ENCODE measurements at regions not wholly inside any gene's neighbourhood (a gene's known extent, or its start where the extent isn't known, plus 50 kb on each side); places are given as distances from the start of the nearest gene placed in this dataset.

DNA sequence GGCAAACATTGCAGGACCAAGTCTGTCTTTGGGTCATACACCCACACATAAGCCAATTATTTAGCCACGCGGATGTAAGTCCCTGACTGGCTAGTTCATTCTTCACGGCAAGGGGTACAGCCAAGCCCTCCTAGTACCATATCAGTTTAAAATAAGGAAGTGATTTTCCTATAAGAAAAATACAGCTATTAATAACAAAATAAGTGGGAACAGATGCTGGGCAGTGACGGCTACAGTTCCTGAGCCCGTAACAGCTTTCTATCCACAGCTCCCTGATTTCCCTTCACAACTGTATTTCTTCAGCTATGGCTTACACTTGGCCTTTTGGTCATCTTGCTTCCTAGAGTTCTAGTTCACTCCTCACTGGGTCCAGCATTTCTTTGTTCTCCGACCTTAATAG, 542.4 kb upstream of the C16orf82 start:
- no peaks in the 10 kb centered on the region for H3K9me3 ChIP-seq (replicated peaks; ENCODE audit: control insufficient read depth, insufficient read depth, low read length)
- no TSS peak for BruUV-seq (replicated peaks)
- no peak overlapping the region for H3K27ac ChIP-seq (ENCODE audit: control insufficient read depth, insufficient read depth)
- FAIRE-seq, result no peak
- DNase-seq (ENCODE audit: low read depth, low spot score), result no peak
- no peak overlapping the region for H3K4me3 ChIP-seq
- CTCF ChIA-PET, result no interaction called here
- no peaks in the 10 kb centered on the region for H3K27me3 ChIP-seq (replicated peaks in 1 of 2; ENCODE audit: control insufficient read depth in 2 of 2, insufficient read depth in 2 of 2, low read length in 1 of 2)
- no peaks in the 10 kb centered on the region for H3K4me1 ChIP-seq (ENCODE audit: control insufficient read depth, insufficient read depth, low read length)
- SMC1A ChIA-PET (ENCODE audit: uncharacterized antibody, unreplicated experiment), result interaction anchor here (0.6 kb wide), 1 partner anchor 16 kb away, joined by 3 read pairs; no protein-coding TSS in a partner anchor
- ATAC-seq, result no peak
- TF ChIP-seq, protein P1, sequence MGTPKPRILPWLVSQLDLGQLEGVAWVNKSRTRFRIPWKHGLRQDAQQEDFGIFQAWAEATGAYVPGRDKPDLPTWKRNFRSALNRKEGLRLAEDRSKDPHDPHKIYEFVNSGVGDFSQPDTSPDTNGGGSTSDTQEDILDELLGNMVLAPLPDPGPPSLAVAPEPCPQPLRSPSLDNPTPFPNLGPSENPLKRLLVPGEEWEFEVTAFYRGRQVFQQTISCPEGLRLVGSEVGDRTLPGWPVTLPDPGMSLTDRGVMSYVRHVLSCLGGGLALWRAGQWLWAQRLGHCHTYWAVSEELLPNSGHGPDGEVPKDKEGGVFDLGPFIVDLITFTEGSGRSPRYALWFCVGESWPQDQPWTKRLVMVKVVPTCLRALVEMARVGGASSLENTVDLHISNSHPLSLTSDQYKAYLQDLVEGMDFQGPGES (IDR thresholded peaks at IDR 0.05), result no peak
- TF ChIP-seq SMAD1 (IDR thresholded peaks at IDR 0.05; ENCODE audit: low read depth, partially characterized antibody) (no peak), SPI1 (IDR thresholded peaks at IDR 0.05; ENCODE audit: borderline replicate concordance, insufficient read depth, low read depth, low read length) (no peak)
- H3K9ac ChIP-seq (ENCODE audit: control insufficient read depth, insufficient read depth, low read length), result no peak overlapping the region
- H2AFZ ChIP-seq (ENCODE audit: control insufficient read depth, low read depth, low read length), result no peak overlapping the region
- RAD21 ChIA-PET (ENCODE audit: unreplicated experiment), result no interaction called here
- H3K79me2 ChIP-seq (ENCODE audit: control insufficient read depth, insufficient read depth, low read length), result no peaks in the 10 kb centered on the region
- H3K36me3 ChIP-seq (ENCODE audit: control insufficient read depth in 2 of 2, insufficient read depth in 2 of 2, low read length in 1 of 2), result no peaks in the 10 kb centered on the region
- H4K20me1 ChIP-seq (ENCODE audit: control insufficient read depth, insufficient read depth), result no peaks in the 10 kb centered on the region
- POLR2A ChIA-PET, result no interaction called here
- 42% methylated on average over 6 of the region's 6 CpGs for WGBS (ENCODE audit: insufficient coverage, insufficient replicate concordance, low lambda C conversion rate, missing lambda C conversion rate)
- H3K4me2 ChIP-seq (ENCODE audit: control insufficient read depth, insufficient read depth), result no peak overlapping the region
- intact Hi-C loops (cut with micrococcal nuclease; ENCODE audit: unreplicated experiment), result no loop called here
- in situ Hi-C loops (cut with MboI), result no loop called here

DNA sequence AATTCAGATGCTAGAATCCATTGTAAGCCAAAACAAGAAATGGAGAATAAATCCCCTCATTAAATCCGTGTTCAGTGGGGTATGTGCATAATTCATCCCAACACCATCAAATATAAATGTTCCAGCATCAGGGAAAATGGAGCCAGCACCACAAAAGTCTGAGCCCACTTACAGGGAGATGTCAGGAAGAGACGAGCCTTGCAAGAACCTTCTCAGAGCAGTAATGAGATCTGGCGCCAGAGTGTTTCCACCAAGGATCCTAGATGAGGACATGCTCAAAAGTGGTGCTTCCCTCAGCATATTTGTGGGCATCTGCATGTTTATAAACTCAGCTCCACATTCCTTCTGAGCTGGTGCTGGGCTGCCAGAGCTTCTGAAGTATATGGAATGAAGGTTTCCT, 541.9 kb upstream of the C16orf82 start:
- no peak for ATAC-seq
- 24% methylated on average over 3 of the region's 3 CpGs for WGBS (ENCODE audit: insufficient coverage, insufficient replicate concordance, low lambda C conversion rate, missing lambda C conversion rate)
- SMC1A ChIA-PET (ENCODE audit: uncharacterized antibody, unreplicated experiment), result interaction anchor here (0.6 kb wide), 1 partner anchor 162 kb away, joined by 3 read pairs; no protein-coding TSS in a partner anchor
- in situ Hi-C loops (cut with MboI), result no loop called here
- Histone ChIP-seq H3K4me2 (ENCODE audit: control insufficient read depth, insufficient read depth) (no peak overlapping the region), H4K20me1 (ENCODE audit: control insufficient read depth, insufficient read depth) (no peaks in the 10 kb centered on the region), H3K79me2 (ENCODE audit: control insufficient read depth, insufficient read depth, low read length) (no peaks in the 10 kb centered on the region), H3K4me3 (no peak overlapping the region), H3K27ac (ENCODE audit: control insufficient read depth, insufficient read depth) (no peak overlapping the region), H3K27me3 (replicated peaks in 1 of 2; ENCODE audit: control insufficient read depth in 2 of 2, insufficient read depth in 2 of 2, low read length in 1 of 2) (no peaks in the 10 kb centered on the region), H3K36me3 (ENCODE audit: control insufficient read depth in 2 of 2, insufficient read depth in 2 of 2, low read length in 1 of 2) (no peaks in the 10 kb centered on the region), H2AFZ (ENCODE audit: control insufficient read depth, low read depth, low read length) (no peak overlapping the region), H3K4me1 (ENCODE audit: control insufficient read depth, insufficient read depth, low read length) (no peaks in the 10 kb centered on the region), H3K9ac (ENCODE audit: control insufficient read depth, insufficient read depth, low read length) (no peak overlapping the region), H3K9me3 (replicated peaks; ENCODE audit: control insufficient read depth, insufficient read depth, low read length) (no peaks in the 10 kb centered on the region)
- intact Hi-C loops (cut with micrococcal nuclease; ENCODE audit: unreplicated experiment), result no loop called here
- POLR2A ChIA-PET, result no interaction called here
- FAIRE-seq, result no peak
- CTCF ChIA-PET, result interaction anchor here (0.9 kb wide), 1 partner anchor 74 kb away, joined by 3 read pairs; no protein-coding TSS in a partner anchor
- no TSS peak for BruUV-seq (replicated peaks)
- DNase-seq (ENCODE audit: low read depth, low spot score), result no peak
- RAD21 ChIA-PET (ENCODE audit: unreplicated experiment), result no interaction called here
- TF ChIP-seq CBX3 (IDR thresholded peaks at IDR 0.05; ENCODE audit: borderline replicate concordance, low read depth) (no peak), NR2F1 (conservative IDR thresholded peaks at IDR 0.05) (no peak), SREBF1 (IDR thresholded peaks at IDR 0.05; ENCODE audit: low read length) (no peak), SUPT20H (IDR thresholded peaks at IDR 0.05; ENCODE audit: borderline replicate concordance, control insufficient read depth, low read depth, low read length) (no peak), RAD21 (IDR thresholded peaks at IDR 0.05; ENCODE audit: insufficient read depth, low read depth, low read length) (no peak), BACH1 (IDR thresholded peaks at IDR 0.05; ENCODE audit: borderline replicate concordance) (no peak)
- TF ChIP-seq, protein P2, sequence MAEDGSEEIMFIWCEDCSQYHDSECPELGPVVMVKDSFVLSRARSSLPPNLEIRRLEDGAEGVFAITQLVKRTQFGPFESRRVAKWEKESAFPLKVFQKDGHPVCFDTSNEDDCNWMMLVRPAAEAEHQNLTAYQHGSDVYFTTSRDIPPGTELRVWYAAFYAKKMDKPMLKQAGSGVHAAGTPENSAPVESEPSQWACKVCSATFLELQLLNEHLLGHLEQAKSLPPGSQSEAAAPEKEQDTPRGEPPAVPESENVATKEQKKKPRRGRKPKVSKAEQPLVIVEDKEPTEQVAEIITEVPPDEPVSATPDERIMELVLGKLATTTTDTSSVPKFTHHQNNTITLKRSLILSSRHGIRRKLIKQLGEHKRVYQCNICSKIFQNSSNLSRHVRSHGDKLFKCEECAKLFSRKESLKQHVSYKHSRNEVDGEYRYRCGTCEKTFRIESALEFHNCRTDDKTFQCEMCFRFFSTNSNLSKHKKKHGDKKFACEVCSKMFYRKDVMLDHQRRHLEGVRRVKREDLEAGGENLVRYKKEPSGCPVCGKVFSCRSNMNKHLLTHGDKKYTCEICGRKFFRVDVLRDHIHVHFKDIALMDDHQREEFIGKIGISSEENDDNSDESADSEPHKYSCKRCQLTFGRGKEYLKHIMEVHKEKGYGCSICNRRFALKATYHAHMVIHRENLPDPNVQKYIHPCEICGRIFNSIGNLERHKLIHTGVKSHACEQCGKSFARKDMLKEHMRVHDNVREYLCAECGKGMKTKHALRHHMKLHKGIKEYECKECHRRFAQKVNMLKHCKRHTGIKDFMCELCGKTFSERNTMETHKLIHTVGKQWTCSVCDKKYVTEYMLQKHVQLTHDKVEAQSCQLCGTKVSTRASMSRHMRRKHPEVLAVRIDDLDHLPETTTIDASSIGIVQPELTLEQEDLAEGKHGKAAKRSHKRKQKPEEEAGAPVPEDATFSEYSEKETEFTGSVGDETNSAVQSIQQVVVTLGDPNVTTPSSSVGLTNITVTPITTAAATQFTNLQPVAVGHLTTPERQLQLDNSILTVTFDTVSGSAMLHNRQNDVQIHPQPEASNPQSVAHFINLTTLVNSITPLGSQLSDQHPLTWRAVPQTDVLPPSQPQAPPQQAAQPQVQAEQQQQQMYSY (CRISPR knock-in tag; IDR thresholded peaks at IDR 0.05), result no peak
- TF ChIP-seq, protein P3, sequence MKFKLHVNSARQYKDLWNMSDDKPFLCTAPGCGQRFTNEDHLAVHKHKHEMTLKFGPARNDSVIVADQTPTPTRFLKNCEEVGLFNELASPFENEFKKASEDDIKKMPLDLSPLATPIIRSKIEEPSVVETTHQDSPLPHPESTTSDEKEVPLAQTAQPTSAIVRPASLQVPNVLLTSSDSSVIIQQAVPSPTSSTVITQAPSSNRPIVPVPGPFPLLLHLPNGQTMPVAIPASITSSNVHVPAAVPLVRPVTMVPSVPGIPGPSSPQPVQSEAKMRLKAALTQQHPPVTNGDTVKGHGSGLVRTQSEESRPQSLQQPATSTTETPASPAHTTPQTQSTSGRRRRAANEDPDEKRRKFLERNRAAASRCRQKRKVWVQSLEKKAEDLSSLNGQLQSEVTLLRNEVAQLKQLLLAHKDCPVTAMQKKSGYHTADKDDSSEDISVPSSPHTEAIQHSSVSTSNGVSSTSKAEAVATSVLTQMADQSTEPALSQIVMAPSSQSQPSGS (IDR thresholded peaks at IDR 0.05; ENCODE audit: low read length), result no peak

All from GM12878 (cell line).